Stimulated activated CD8-positive, alpha-beta memory T cell treated with anti-CD3 and anti-CD28 coated beads, Interleukin-7, amount 100 ng/mL, for 48 hours (primary cell): ENCODE measurements at regions not wholly inside any gene's neighbourhood (a gene's known extent, or its start where the extent isn't known, plus 50 kb on each side); places are given as distances from the start of the nearest gene placed in this dataset.
"Not testable (repeated sequence)": the region's sequence is repeated elsewhere in the genome, so short reads cannot be mapped to it uniquely, and the experiment has no call there.

Experiments used
- DNase-seq, 2 donors: peaks; one replicate each; pipeline ENCODE4 v3.0.0-alpha.2; 2020; ENCODE audit warnings: low read depth in 1 of 2; ENCODE audit errors: extremely low read depth in 1 of 2

DNA sequence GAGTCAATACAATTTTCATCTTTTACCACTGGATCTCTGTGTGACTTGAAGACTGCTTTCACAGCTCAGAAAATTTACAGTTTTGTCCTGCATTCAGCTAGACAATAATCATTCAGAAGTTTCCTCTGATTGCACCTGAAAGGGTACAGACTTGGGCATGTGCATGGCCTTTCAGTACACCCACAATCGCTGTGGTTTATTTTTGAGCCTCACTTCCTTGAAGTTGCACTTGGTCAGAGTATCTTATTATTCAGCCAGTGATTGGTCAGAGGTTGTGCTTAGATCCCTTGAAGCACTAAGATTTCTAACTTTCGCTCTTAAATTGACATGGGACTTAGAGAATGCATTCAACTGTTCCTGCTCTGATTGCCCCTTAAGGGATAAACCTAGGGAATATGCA lies 508.2 kb downstream of the FAM181B start:
- no peak for DNase-seq

DNA sequence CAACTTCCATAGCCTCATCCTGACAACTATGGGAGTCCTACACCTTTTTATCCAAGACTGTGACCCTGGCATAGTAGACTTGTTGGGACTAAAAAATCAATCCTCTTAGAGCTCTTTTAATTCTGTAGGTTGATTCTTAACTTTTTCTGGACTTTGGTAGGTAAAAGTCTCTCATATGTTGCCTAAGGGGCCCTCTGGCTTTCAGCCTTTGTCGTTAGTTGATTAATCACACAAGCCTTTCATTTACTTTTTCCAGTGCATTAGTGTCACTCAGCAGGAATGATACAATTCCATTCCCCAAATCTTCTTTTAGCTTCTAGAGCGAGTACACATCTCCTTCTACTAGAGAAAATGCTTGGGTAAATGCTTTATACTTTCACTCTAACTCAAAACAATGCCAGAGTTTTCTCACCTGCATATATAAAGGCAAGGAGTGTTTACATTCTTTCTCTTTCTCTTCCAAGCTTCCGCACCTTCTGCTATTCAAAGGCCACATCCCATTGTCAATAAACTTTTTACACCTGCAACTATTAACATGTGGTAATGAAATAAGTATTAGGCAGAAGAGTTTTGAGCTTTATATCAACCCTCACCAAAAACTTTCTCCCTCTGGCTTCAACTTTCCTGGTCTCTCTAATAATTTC lies 516.6 kb downstream of the FAM181B start:
- DNase-seq = no peak

DNA sequence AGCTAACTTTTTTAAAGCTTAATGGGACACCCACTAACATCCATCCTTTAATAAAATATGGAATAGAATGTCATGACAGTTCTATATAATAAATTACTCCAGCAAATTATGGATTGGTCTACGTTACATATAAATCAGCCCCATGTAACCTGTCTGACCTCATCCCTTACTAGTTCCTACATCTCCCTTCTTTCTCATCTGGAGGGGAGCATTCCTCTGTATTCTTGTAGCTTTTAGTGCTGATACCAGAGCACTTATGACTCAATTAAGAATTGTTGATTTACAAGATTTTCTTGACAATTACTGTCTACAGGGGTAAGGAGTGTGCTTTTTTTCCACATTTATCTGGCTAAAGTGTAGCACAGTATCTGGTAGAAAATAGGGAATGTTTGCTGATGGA lies 523.7 kb downstream of the FAM181B start:
- DNase-seq = no peak

DNA sequence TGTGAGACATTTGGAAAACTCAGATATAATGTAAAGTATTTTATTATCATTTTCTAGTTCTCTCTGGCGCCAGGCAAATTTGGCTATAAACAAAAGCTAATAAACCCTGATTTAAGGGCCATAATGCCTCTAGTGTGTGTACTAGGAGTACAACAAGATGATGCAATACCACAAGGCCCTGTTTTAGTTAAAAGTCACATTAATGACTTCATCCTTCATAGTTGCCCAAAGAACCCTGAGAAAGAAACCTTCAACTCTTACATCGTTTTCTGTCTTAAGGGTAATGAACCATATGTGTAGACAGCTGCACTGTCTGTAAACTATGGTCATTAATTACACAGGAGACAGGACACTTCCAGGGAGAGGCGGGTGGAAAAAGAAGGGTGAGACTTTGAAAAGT lies 538.4 kb downstream of the FAM181B start:
- DNase-seq = no peak

DNA sequence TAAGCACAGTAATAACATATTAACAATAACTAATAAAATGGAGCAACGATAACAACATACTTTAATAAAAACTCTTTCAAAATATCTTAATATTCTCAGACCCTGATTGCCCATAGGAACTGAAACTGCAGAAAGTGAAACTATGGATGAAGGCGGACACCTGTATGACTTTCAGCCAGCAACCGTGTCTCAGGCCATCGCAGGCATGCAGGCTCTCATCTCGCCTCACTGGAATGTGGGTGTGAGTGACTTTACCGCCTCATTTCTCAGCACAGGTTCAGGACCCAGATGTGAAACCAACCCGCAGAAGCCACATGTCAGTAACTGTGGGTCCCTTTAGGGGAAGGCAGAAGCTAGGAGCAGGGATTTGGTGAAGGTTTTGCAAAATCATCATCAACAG lies 539.1 kb downstream of the FAM181B start:
- no peak for DNase-seq

DNA sequence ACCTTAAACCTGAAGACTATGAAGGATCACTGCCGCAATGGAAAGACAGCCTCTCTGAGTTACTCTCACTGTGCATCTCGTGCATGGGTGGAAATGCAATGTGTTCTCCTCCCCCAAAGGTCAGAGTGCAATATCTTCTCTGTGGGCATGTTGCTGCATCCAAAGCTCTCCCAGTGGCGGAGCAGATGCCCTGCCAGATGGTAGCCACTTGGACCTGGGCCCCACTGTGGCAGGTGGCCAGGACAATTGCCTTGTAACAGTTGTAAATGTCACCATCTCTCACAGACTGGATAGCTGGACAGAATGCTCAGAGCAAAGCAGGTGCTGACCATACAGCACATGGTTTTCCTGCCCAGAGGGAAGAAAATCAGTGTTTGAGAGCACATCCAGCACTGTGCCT lies 542.0 kb downstream of the FAM181B start:
- DNase-seq = no peak

DNA sequence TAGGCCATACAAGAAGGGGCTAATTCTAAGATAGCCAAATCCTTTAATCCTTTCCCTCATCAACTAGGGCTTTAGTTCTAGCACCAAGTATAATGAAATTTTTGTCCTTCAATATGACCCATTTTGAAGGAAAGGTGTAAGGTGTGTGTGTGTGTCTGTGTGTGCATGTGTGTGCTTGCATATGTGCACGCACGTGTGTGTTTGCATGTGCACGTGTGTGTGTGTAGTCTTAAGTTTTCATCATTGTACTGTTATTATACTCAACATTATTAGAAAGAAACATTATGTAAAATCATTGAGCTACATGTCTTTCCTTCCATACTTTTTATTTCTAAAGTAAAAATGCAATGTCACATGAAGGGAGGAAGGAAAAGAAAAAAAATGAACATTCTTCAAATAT lies 547.7 kb downstream of the FAM181B start:
- no peak for DNase-seq

DNA sequence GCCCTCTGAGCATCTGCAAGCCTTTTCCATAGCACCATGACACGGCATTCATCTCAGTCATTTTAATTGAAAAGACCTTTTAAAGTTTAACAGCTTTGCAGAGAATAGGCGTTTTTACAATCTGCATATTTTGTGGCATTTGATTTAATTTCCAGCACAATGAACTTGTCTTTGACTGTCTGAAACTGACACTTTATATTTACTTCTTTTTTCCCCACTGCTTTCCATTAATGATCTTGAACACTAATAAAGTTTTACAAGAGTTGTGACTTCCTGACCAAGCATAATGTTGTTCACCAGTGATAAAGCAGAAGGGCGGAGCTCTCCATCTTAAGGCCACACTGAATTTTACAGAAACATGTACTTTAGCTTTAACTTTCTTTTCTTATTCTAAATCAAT lies 548.7 kb downstream of the FAM181B start:
- DNase-seq = no peak

DNA sequence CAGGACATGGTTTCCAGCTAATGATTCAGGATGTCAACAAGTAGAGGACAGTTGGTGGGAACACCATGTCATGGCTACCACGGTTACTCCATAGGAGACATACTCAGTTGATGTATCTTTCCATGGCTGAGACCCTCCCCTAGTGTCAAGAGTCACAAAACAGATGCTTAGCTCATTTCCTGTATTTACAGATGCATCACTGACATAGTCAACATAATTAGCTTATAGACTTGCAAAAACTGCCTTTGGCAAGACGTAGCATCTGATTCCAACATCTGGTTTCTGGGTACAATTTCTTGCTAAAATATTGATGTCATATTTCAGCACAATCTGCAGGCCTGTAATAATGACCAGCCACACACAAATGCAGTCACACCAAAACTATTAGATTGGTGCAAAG lies 550.3 kb downstream of the FAM181B start:
- no peak for DNase-seq

DNA sequence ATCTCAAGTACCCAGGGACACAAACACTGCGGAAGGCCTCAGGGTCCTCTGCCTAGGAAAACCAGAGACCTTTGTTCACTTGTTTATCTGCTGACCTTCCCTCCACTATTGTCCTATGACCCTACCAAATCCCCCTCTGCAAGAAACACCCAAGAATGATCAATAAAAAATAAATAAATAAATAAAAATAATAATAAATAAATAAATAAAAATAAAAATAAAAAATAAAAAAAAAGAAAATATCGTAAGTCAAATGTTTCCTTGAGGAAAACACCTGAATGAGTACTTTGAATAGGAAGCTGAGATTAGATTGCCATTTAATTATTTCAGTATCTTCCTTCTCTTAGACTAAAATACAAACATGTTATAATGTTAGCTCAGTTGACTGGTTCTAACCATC lies 551.0 kb downstream of the FAM181B start:
- not testable (repeated sequence) for DNase-seq

DNA sequence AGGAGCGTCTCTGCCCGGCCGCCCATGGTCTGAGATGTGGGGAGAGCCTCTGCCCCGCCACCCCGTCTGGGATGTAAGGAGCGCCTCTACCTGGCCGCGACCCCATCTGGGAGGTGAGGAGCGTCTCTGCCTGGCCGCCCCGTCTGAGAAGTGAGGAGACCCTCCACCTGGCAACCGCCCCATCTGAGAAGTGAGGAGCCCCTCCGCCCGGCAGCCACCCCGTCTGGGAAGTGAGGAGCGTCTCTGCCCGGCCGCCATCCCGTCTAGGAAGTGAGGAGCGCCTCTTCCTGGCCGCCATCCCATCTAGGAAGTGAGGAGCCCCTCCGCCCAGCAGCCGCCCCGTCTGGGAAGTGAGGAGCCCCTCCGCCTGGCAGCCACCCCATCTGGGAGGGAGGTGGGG lies 551.9 kb downstream of the FAM181B start:
- DNase-seq = not testable (repeated sequence)

DNA sequence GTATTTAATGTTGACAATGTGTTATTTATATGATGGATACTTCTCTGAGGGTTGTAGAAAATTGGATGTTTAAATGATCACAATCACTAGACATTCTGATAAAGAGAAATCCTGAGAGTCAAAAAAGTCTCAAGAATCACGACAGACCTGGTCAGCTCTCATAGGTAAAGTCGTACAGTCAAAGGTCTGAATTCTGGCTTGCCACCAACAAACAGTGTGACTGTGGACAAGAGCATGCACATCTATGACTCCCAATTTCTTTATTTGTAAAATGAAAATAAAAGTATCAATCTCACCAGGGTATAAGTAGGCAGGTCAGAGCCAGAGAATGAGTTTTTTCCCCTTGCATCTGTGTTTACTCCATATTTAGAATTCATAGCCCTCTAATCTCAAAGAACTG lies 556.7 kb downstream of the FAM181B start:
- DNase-seq = no peak

DNA sequence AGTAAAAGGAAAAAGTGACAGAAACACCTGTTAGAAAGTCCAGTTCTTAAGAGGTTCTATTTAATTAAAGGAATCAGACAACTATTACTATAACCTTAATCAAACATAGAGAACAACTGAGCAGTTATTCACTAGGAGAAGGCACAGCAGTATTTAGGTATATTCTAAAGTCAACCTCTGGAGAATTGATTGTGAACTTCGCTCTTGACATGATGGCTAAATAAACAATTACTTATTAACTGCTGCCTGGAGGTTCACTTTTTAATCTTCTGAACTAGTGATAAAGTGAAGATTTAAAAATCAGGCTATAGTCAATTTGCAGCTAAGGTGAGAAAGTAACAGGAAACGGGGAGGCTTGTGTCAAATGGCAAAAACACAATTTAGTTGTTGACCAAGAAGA lies 557.3 kb downstream of the FAM181B start:
- no peak for DNase-seq

DNA sequence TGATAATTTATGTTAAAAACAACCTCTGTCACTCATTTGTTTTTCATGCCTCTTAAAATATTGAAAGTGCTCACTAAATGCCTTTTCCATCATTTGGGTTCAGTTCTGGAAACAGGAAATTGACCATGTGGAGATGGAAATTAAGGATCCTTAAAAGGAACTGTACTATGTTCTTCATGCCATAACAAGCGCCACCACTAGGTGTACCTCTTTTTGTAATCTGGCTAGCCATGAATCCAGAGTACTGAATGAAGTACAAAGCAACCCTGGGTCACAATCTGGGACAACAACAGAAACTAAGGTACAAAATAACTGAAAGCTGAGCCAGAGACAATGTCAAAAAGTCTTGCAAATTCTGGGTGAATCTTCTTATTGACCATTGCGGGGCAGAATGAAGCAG lies 559.1 kb downstream of the FAM181B start:
- no peak for DNase-seq

DNA sequence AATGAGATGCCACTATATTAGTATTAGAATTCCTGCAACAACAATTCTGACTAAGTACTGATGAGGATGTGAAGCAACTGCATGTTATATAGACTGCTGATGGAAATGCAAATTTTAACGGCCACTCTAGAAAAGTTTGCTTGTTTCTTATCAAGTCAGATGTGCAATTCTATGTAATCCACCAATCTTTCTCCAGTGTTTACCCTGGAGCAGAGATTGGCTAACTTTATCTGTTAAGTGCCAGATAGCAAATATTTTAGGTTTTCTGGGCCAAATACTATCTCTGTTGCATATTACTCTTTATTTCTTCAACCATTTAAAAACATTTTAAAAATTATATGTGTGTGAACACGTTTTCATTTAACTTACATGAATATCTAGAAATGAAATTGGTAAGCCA lies 586.9 kb downstream of the FAM181B start:
- DNase-seq = no peak

DNA sequence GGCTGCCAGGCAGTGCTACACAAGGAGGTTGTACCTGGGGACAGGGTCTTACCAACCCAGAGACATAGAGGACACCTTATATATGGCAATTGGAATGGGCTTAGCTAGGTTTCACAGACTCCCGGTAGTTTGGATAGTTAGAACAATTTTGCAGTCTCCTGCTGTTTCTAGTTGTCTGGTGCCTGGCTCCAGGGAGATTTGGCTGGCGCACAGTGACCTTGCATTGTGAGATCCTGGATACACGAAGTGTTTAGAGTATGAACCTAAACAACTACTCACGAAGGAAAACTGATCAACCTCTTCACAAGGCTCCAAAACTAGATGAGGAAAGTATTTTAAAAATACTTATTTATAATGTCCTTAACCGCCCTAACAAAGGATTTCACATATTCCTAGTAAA lies 614.7 kb downstream of the FAM181B start:
- DNase-seq = no peak

DNA sequence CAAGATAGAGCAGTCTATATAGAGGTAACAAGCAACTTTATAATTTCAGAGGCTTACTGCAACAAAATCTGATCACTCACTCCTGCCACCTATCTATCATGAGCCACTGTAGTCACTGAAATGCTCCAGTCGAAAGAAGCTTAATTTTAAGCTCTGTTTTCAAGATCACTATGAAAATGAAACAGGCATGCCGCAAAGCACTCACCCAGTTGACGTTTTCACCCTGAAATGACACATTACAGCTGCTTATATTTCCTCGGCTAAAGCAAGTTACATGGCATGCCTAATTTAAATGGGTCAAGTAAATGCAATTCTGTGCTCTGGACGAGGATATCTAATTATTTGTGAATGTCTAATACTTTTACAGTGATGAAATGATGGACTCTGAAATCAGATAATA lies 616.3 kb downstream of the FAM181B start:
- no peak for DNase-seq

DNA sequence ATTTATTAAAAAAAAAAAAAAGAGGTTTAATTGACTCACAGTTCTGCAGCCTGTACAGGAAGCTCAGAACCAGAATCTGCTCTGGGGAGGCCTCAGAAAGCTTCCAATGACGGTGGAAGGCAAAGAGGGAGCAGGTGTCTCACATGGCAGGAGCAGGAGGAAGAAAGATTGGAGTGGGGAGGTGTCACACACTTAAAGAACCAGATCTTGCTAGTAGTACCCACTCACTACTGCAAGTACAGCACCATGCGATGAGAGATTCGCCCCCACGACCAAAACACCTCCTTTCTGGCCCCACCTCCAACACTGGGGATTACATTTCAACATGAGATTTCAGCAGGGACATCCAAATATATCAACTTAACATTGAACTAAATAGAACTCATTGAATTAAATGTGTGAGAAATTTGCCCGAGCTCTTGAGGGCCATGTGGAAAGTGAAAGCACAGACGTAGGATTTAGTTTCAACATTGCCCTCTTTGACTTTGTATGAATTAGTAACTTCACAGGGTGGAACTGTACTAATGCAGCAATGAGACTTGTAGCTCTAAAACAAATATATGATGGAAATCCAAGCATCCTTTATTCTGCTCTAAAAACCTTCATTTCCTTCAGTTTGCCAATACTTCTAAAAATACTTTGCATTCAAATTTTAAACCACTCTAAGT lies 628.2 kb downstream of the FAM181B start:
- no peak for DNase-seq

DNA sequence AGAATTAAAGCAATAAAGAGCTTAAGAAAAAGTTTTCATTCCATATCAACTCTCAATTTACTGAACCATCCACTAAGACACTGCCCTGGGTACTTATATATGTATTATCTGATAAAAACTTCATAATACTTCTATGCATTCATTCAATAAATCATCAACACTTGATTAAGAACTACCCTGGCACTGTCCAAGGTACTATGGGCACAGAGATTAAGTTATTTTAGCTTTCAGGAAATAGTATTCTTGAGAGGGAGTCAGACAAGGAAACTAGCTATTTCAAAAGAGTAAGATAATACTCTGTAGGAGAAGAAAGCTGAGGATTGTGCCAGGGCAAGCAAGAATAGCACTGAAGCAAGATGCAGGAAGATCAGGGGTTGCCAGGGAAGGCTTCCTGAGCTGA lies 640.8 kb downstream of the FAM181B start:
- no peak for DNase-seq

DNA sequence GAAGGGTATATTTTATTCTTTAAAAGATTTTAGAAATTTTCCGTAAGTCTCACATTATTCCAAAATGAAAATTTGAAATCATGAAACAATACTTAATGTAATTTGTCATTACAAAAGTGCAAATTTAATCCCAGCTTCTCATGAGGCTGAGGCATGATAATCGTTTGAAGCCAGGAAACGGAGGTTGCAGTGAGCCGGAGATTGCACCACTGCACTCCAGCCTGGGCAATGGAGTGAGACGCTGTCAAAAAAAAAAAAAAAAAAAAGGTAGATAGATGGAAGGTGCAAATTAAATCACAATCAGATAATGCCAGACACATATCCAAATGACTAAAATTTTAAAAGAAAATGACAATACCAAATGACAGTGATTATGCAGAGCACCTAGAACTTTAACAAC lies 644.2 kb downstream of the FAM181B start:
- DNase-seq = no peak

DNA sequence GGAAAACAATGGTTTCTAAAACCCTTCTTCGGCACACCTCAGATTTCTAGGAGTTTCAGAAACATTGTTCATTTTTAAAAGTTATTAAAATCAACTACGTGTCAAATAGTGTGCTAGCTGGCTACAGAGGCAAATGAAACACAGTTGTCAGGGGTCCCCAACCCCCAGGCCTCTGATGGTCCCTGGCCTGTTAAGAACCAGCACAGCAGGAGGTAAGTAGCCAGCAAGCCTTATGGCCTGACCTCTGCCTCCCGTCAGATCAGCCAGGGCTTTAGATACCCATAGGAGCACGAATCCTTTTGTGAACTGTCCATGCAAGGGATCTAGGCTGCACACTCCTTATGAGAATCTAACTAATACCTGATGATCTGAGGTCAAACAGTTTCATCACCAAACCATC lies 648.2 kb downstream of the FAM181B start:
- no peak for DNase-seq

DNA sequence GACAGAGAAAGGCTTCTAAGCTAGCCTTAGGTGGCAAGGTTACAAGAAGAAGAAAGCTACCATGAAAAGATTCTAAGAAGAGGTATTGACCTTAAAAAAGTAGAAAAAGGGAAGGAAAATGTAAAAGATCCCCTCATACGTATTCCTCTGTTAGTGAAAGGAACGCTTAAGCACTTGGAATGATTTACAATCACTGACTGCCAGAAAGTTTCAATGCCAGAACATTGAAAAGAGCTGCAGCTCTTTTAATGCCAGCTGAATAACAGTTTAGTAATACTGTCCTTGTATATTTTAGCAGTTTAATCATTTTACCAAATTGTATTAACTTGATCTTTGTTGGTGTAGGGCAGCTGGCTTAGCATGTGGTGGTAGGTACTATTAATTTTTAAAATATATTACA lies 650.7 kb downstream of the FAM181B start:
- DNase-seq = no peak

DNA sequence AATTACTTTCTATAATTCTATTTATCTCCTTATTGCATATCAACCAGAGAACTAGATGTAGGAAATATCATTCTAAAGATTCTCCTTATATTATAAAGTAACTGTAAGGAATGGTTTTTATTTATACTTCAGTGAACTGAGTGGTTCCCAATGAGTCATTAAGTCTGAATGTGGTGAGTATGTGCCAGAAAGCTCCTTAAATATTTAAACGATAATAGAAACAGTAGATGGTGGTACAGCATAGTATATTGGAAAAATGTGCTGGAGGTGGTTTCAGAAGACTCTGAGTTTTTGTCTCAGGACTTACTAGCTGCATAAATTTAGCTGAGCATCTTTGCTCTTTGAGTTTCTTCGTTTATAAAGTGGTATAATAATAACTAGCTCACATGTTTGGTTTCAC lies 653.5 kb downstream of the FAM181B start:
- no peak for DNase-seq
